ENCODE measurements at regions not wholly inside any gene's neighbourhood (a gene's known extent, or its start where the extent isn't known, plus 50 kb on each side); places are given as distances from the start of the nearest gene placed in this dataset.

DNA sequence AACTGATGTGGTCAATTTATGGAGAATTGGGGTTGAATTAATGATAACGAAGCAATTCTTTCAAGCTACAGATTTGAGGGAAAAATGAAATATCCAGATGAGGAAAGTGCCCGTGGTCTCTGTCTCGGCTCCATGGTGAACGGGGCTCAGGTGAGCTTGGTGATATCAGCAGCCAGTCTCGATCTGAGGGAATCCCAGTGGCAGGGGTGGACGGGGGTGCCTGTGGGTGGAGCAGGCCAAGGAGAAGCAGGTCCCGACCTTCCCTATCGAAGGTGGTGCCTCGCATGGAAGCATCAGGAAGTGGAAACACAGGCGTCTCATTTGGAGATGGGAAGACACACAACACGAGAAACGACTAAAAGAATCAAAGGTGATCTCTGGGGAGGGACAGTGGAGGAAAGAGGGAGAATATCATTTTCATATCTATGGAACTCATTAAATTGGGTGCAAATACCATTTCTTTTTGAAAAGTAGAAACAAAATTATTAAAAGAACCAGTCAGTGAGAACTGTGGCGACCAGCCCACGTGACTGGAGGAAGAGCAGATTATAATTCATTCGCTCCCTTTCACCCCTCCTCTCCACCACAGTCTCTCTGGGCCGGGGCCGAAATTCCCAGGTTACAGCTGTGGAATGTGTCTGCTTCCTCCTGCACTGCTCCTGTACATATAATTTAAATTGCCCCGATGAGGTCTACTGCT lies 354.3 kb upstream of the SFSWAP start:
- Histone ChIP-seq H3K9me3 (replicated peaks; ENCODE audit: control insufficient read depth, insufficient read depth, low read depth, low read length) (peaks cover 4% of the 10 kb centered on the region), H3K27me3 (ENCODE audit: control insufficient read depth in 2 of 2, insufficient read depth in 2 of 2, low read length in 2 of 2) (no peaks in the 10 kb centered on the region), H2AFZ (ENCODE audit: low read depth, low read length) (0 out of 2 replicates have a peak overlapping the region, but pooled peaks have one; percentile 5), H3K27ac (ENCODE audit: extremely low read depth, low read depth, low read length) (no peak overlapping the region), H3K79me2 (ENCODE audit: control insufficient read depth, insufficient read depth, low read length) (no peaks in the 10 kb centered on the region), H4K20me1 (replicated peaks; ENCODE audit: control insufficient read depth, insufficient read depth, low read length) (no peaks in the 10 kb centered on the region), H3K4me1 (replicated peaks in 1 of 2; ENCODE audit: control insufficient read depth in 2 of 2, insufficient read depth in 2 of 2, low read length in 2 of 2) (peaks cover 25 to 26% of the 10 kb centered on the region in 2 experiments), H3K4me3 (no peak overlapping the region), H3K4me2 (ENCODE audit: insufficient read depth, low read length) (no peak overlapping the region), H3K9ac (ENCODE audit: insufficient read depth in 1 of 2, low read depth in 2 of 2, low read length in 2 of 2) (no peak overlapping the region), H3K36me3 (ENCODE audit: control insufficient read depth, insufficient read depth, low read length) (no peaks in the 10 kb centered on the region), H3K9me1 (ENCODE audit: control insufficient read depth, insufficient read depth, low read length) (no peaks in the 10 kb centered on the region)
- no TSS peak for BruUV-seq (replicated peaks)
- in situ Hi-C loops (cut with MboI) (no loop called here), intact Hi-C loops (cut with micrococcal nuclease) (loop anchor here (10.0 kb wide), 2 partner anchors 122 to 522 kb away; partner anchors contain the start of gene STX2)
- FAIRE-seq: no peak
- no peak for ATAC-seq
- DNase-seq (ENCODE audit: extremely low read depth in 1 of 4, low spot score in 3 of 4): no peak
- CTCF ChIA-PET (ENCODE audit: low intra/inter-chr PET ratio): no interaction called here
- POLR2A ChIA-PET: interaction anchor here (0.6 to 0.7 kb wide), 2 partner anchors 29 to 224 kb away, joined by 3 to 5 read pairs; no protein-coding TSS in a partner anchor
- 76% methylated on average over 18 of the region's 18 CpGs for WGBS (ENCODE audit: insufficient coverage, low coverage, missing lambda C conversion rate)
- TF ChIP-seq ZKSCAN3 (CRISPR knock-in tag; IDR thresholded peaks at IDR 0.05): no peak
- TF ChIP-seq, protein P1, sequence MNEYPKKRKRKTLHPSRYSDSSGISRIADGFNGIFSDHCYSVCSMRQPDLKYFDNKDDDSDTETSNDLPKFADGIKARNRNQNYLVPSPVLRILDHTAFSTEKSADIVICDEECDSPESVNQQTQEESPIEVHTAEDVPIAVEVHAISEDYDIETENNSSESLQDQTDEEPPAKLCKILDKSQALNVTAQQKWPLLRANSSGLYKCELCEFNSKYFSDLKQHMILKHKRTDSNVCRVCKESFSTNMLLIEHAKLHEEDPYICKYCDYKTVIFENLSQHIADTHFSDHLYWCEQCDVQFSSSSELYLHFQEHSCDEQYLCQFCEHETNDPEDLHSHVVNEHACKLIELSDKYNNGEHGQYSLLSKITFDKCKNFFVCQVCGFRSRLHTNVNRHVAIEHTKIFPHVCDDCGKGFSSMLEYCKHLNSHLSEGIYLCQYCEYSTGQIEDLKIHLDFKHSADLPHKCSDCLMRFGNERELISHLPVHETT (CRISPR knock-in tag; conservative IDR thresholded peaks at IDR 0.05 in 1 of 2, IDR thresholded peaks at IDR 0.05 in 1 of 2): no peak
- TF ChIP-seq ZFP36 (IDR thresholded peaks at IDR 0.05; ENCODE audit: low read depth, low read length, partially characterized antibody): no peak
- TF ChIP-seq, protein P2, sequence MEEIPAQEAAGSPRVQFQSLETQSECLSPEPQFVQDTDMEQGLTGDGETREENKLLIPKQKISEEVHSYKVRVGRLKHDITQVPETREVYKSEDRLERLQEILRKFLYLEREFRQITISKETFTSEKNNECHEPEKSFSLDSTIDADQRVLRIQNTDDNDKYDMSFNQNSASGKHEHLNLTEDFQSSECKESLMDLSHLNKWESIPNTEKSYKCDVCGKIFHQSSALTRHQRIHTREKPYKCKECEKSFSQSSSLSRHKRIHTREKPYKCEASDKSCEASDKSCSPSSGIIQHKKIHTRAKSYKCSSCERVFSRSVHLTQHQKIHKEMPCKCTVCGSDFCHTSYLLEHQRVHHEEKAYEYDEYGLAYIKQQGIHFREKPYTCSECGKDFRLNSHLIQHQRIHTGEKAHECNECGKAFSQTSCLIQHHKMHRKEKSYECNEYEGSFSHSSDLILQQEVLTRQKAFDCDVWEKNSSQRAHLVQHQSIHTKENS (CRISPR knock-in tag; IDR thresholded peaks at IDR 0.05): no peak
- TF ChIP-seq CC2D1A (IDR thresholded peaks at IDR 0.05): no peak
- no peak for TF ChIP-seq MED1 (CRISPR knock-in tag; IDR thresholded peaks at IDR 0.05; ENCODE audit: borderline replicate concordance)
- no peak for TF ChIP-seq CAMTA2 (CRISPR knock-in tag; conservative IDR thresholded peaks at IDR 0.05)
- no peak for TF ChIP-seq SREBF2 (CRISPR knock-in tag; IDR thresholded peaks at IDR 0.05)
- TF ChIP-seq, protein P3, sequence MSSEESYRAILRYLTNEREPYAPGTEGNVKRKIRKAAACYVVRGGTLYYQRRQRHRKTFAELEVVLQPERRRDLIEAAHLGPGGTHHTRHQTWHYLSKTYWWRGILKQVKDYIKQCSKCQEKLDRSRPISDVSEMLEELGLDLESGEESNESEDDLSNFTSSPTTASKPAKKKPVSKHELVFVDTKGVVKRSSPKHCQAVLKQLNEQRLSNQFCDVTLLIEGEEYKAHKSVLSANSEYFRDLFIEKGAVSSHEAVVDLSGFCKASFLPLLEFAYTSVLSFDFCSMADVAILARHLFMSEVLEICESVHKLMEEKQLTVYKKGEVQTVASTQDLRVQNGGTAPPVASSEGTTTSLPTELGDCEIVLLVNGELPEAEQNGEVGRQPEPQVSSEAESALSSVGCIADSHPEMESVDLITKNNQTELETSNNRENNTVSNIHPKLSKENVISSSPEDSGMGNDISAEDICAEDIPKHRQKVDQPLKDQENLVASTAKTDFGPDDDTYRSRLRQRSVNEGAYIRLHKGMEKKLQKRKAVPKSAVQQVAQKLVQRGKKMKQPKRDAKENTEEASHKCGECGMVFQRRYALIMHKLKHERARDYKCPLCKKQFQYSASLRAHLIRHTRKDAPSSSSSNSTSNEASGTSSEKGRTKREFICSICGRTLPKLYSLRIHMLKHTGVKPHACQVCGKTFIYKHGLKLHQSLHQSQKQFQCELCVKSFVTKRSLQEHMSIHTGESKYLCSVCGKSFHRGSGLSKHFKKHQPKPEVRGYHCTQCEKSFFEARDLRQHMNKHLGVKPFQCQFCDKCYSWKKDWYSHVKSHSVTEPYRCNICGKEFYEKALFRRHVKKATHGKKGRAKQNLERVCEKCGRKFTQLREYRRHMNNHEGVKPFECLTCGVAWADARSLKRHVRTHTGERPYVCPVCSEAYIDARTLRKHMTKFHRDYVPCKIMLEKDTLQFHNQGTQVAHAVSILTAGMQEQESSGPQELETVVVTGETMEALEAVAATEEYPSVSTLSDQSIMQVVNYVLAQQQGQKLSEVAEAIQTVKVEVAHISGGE (CRISPR knock-in tag; IDR thresholded peaks at IDR 0.05): no peak
- no peak for TF ChIP-seq CHD2 (IDR thresholded peaks at IDR 0.05; ENCODE audit: low read depth, low read length)
- TF ChIP-seq STAT5B (CRISPR knock-in tag; IDR thresholded peaks at IDR 0.05): no peak
- no peak for TF ChIP-seq SRSF9 (IDR thresholded peaks at IDR 0.05; ENCODE audit: borderline replicate concordance, low read depth, low read length)
- TF ChIP-seq BRD4 (IDR thresholded peaks at IDR 0.05): no peak
- no peak for TF ChIP-seq ZNF764 (CRISPR knock-in tag; IDR thresholded peaks at IDR 0.05; ENCODE audit: low read depth)
- TF ChIP-seq, protein P4, sequence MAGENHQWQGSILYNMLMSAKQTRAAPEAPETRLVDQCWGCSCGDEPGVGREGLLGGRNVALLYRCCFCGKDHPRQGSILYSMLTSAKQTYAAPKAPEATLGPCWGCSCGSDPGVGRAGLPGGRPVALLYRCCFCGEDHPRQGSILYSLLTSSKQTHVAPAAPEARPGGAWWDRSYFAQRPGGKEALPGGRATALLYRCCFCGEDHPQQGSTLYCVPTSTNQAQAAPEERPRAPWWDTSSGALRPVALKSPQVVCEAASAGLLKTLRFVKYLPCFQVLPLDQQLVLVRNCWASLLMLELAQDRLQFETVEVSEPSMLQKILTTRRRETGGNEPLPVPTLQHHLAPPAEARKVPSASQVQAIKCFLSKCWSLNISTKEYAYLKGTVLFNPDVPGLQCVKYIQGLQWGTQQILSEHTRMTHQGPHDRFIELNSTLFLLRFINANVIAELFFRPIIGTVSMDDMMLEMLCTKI (IDR thresholded peaks at IDR 0.05; ENCODE audit: partially characterized antibody): no peak
